Brain microvascular endothelial cell (primary cell): ENCODE measurements at regions not wholly inside any gene's neighbourhood (a gene's known extent, or its start where the extent isn't known, plus 50 kb on each side); places are given as distances from the start of the nearest gene placed in this dataset.

ENCODE experiments used
- DNase-seq: peaks from one replicate; pipeline ENCODE4 v3.0.0-alpha.2; 2020
- H3K27ac ChIP-seq: fragments of 250-450 bp; sonication (Bioruptor Pico); 2 replicates; pipeline ENCODE4 v1.5.1; 2020; ENCODE audit warnings: mild to moderate bottlenecking, moderate library complexity
- H3K27me3 ChIP-seq: fragments of 250-450 bp; sonication (Bioruptor Pico); replicated peaks from 2 replicates; pipeline ENCODE4 v1.5.1; 2020; ENCODE audit warnings: mild to moderate bottlenecking
- H3K36me3 ChIP-seq: fragments of 250-450 bp; sonication (Bioruptor Pico); replicated peaks from 2 replicates; pipeline ENCODE4 v1.5.1; 2020; ENCODE audit warnings: mild to moderate bottlenecking
- H3K4me3 ChIP-seq: 2 replicates; pipeline ENCODE4 v1.5.1; 2011; ENCODE audit warnings: low read depth, mild to moderate bottlenecking, control low read depth, low read length, moderate library complexity
- in situ Hi-C: cut with HindIII; loops from 2 replicates; pipeline ENCODE4 v1.10.0; 2017; ENCODE audit warnings: low sequenced_read_pairs, low pct_ligation_motif_present
- TF ChIP-seq, protein P1 (sequence below): IDR thresholded peaks from 2 replicates; pipeline ENCODE4 v1.5.1; 2011; ENCODE audit warnings: low read depth, mild to moderate bottlenecking, moderate library complexity, low read length, control low read depth, inconsistent platforms; ENCODE audit errors: missing control alignments

GRCh38 chr18:28560331-28560730, 383.4 kb upstream of the CDH2 start:
- in situ Hi-C loops = no loop called here
- no peak overlapping the region for H3K27ac ChIP-seq
- TF ChIP-seq, protein P1, sequence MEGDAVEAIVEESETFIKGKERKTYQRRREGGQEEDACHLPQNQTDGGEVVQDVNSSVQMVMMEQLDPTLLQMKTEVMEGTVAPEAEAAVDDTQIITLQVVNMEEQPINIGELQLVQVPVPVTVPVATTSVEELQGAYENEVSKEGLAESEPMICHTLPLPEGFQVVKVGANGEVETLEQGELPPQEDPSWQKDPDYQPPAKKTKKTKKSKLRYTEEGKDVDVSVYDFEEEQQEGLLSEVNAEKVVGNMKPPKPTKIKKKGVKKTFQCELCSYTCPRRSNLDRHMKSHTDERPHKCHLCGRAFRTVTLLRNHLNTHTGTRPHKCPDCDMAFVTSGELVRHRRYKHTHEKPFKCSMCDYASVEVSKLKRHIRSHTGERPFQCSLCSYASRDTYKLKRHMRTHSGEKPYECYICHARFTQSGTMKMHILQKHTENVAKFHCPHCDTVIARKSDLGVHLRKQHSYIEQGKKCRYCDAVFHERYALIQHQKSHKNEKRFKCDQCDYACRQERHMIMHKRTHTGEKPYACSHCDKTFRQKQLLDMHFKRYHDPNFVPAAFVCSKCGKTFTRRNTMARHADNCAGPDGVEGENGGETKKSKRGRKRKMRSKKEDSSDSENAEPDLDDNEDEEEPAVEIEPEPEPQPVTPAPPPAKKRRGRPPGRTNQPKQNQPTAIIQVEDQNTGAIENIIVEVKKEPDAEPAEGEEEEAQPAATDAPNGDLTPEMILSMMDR = no peak
- H3K4me3 ChIP-seq = no peak overlapping the region
- no peak for DNase-seq
- H3K27me3 ChIP-seq = no peaks in the 10 kb centered on the region
- no peaks in the 10 kb centered on the region for H3K36me3 ChIP-seq

- no peak overlapping the region for H3K27ac ChIP-seq
- TF ChIP-seq, protein P1 = no peak
- in situ Hi-C loops = no loop called here
- no peak for DNase-seq
- H3K27me3 ChIP-seq = no peaks in the 10 kb centered on the region
- no peaks in the 10 kb centered on the region for H3K36me3 ChIP-seq
- no peak overlapping the region for H3K4me3 ChIP-seq
Measured at GRCh38 chr18:28559511-28559910, 382.6 kb upstream of the CDH2 start.

DNA sequence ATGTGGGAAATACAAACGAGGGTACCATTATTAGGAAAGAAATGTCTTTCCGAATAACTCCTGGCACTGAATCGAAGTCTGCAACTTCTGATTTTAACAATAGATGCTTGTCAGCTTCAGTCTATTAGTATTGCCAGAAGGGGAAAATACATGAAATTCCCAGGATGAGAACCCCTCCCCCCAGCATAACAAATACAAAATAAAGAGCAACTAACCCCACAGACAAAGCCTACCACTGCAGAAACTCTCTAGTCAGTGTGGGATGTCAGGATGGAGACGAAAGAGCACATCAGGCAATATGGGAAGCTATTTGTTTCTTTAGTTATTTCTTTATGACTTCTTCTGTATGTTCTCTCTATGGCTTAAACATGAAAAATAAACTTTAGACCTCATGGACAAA, 365.0 kb upstream of the CDH2 start:
- TF ChIP-seq, protein P1 = no peak
- Histone ChIP-seq H3K27me3 (no peaks in the 10 kb centered on the region), H3K36me3 (no peaks in the 10 kb centered on the region), H3K27ac (no peak overlapping the region), H3K4me3 (no peak overlapping the region)
- in situ Hi-C loops = no loop called here
- DNase-seq = no peak

DNA sequence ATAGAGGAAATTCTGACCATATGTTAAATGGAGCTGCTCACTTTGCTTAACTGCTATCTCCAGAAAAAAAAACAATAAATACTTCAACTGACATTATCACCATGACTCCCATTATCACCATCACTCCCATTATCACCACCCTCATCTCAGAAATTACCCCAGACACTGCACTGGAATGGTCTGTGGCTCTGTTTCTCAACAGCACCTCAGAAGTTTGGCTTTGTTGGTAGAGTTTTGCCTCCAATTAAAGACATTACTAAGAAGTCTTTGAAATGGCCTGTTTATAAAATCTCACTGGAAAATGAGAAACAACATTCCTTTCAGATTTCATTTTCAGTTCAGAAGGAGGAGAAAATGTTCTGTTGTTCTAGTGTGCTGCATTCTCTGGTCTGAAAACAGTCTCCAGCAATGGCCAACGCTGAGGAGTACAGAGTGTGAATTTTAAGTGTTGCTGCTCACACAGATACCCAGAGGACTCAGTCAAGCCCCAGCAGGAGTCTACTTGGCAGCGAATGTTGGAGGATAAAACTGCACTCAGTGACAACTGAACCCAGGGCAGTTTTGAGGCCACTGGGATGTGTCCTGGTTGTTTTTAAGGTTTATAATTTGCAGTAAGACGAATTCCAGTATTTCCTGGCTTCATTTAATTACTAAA, 364.5 kb upstream of the CDH2 start:
- DNase-seq = no peak
- no peaks in the 10 kb centered on the region for H3K36me3 ChIP-seq
- H3K27me3 ChIP-seq = no peaks in the 10 kb centered on the region
- TF ChIP-seq, protein P1 = no peak
- in situ Hi-C loops = no loop called here
- no peak overlapping the region for H3K4me3 ChIP-seq
- no peak overlapping the region for H3K27ac ChIP-seq

DNA sequence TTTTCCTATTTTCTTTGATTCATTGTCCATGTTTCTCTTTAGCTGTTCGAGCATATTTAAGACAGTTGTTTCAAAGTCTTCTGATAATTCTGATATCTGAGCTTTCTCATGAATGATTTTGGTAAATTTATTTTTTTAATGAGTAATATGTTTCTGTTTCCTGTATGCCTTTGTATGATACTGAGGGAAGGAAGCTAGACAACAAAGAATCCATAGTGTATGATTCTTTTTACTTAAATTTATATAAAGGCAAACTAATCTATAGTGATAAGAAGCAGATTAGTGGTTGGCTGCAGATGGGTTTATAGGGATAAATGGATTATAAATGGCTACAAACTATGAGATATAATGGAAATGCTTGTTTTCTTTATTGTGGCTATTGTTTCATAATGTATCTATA, 352.7 kb upstream of the CDH2 start:
- no peak for DNase-seq
- in situ Hi-C loops = no loop called here
- Histone ChIP-seq H3K27me3 (no peaks in the 10 kb centered on the region), H3K36me3 (no peaks in the 10 kb centered on the region), H3K4me3 (no peak overlapping the region), H3K27ac (no peak overlapping the region)
- TF ChIP-seq, protein P1 = no peak

DNA sequence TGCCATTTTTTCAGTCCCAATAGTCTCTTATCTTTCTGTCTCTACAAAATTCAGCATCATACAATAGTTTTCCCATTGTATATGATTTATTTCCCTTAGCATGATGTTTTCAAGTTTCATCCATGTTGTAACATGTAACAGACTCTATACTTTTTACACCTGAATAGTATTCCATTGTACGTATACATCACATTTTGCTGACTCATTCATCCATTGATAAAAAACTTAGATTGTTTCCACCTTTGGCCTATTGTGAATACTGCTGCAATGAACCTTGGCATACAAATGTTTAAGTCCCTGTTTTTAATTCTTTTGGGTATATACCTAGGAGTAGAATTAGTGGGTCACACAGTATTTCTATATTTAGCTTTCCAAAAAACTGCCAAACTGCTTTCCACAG, 349.3 kb upstream of the CDH2 start:
- in situ Hi-C loops = no loop called here
- Histone ChIP-seq H3K4me3 (no peak overlapping the region), H3K27me3 (no peaks in the 10 kb centered on the region), H3K36me3 (no peaks in the 10 kb centered on the region), H3K27ac (no peak overlapping the region)
- TF ChIP-seq, protein P1 = no peak
- no peak for DNase-seq
